Neural progenitor cell (in vitro differentiated cells): ENCODE measurements at regions not wholly inside any gene's neighbourhood (a gene's known extent, or its start where the extent isn't known, plus 50 kb on each side); places are given as distances from the start of the nearest gene placed in this dataset.

ENCODE experiments used
- CTCF ChIP-seq: fragments of 200-600 bp; sonication (generic); IDR thresholded peaks from 2 replicates; pipeline ENCODE4 v1.5.1; 2017; ENCODE audit warnings: antibody characterized with exemption, mild to moderate bottlenecking
- EZH2 ChIP-seq: fragments of 200-600 bp; sonication (generic); IDR thresholded peaks from 2 replicates; pipeline ENCODE4 v1.6.1; 2017; ENCODE audit warnings: antibody characterized with exemption, mild to moderate bottlenecking, moderate library complexity
- EZH2phosphoT487 ChIP-seq: fragments of 200-600 bp; sonication (generic); IDR thresholded peaks from 2 replicates; pipeline ENCODE4 v1.6.1; 2017; ENCODE audit warnings: antibody characterized with exemption

GRCh38 chr9:119831309-119831708, 462.1 kb upstream of the BRINP1 start:
- no peak for TF ChIP-seq CTCF
- no peak for TF ChIP-seq EZH2
- TF ChIP-seq EZH2phosphoT487: no peak
